AG09319 (cell line): ENCODE measurements at regions not wholly inside any gene's neighbourhood (a gene's known extent, or its start where the extent isn't known, plus 50 kb on each side); places are given as distances from the start of the nearest gene placed in this dataset.

Experiments used
- DNase-seq: peaks from one replicate; pipeline ENCODE4 v3.0.0-alpha.2; 2010; ENCODE audit warnings: low read depth; ENCODE audit errors: extremely low read depth
- CTCF ChIP-seq: IDR thresholded peaks from 2 replicates; pipeline ENCODE4 v1.5.1; 2011; ENCODE audit warnings: low read depth, mild to moderate bottlenecking, inconsistent platforms, low read length, moderate library complexity

- no peak for DNase-seq
- TF ChIP-seq CTCF, result no peak
Observed at GRCh38 chr1:199687321-199687720, 340.2 kb upstream of the NR5A2 start.

- DNase-seq, result no peak
- no peak for TF ChIP-seq CTCF
Observed at GRCh38 chr1:199688133-199688676, 339.3 kb upstream of the NR5A2 start.

- TF ChIP-seq CTCF, result no peak
Observed at GRCh38 chr1:199688774-199689173, 338.7 kb upstream of the NR5A2 start.

GRCh38 chr1:199690496-199690895 is 337.0 kb upstream of the NR5A2 start:
- TF ChIP-seq CTCF, result no peak
- no peak for DNase-seq

More at GRCh38 chr1:199688774-199689173, 338.7 kb upstream of the NR5A2 start:
- DNase-seq, result no peak

GRCh38 chr1:199691540-199691939 is 336.0 kb upstream of the NR5A2 start:
- DNase-seq, result peak; percentile 8
- TF ChIP-seq CTCF, result no peak

- no peak for TF ChIP-seq CTCF
Observed at GRCh38 chr1:199693724-199694123, 333.8 kb upstream of the NR5A2 start.

GRCh38 chr1:199696225-199696624 is 331.3 kb upstream of the NR5A2 start:
- no peak for TF ChIP-seq CTCF
- no peak for DNase-seq

More at GRCh38 chr1:199693724-199694123, 333.8 kb upstream of the NR5A2 start:
- DNase-seq, result no peak
